GM23248 (cell line): ENCODE measurements at regions not wholly inside any gene's neighbourhood (a gene's known extent, or its start where the extent isn't known, plus 50 kb on each side); places are given as distances from the start of the nearest gene placed in this dataset.
A peak's percentile ranks its signal among the peaks of the same experiment; 100 is the strongest.

ENCODE experiments used
- DNase-seq: peaks from one replicate; pipeline ENCODE4 v3.0.0-alpha.2; 2015
- H2AFZ ChIP-seq: fragments of 200-600 bp; sonication (generic); 2 replicates; pipeline ENCODE4 v1.6.1; 2016; ENCODE audit warnings: antibody characterized with exemption
- H3F3A ChIP-seq: fragments of 200-600 bp; sonication (generic); 2 replicates; pipeline ENCODE4 v1.6.1; 2016; ENCODE audit warnings: mild to moderate bottlenecking, antibody characterized with exemption, mixed run types; ENCODE audit not compliant: insufficient read depth
- H3K27ac ChIP-seq: fragments of 200-600 bp; sonication (generic); 2 replicates; pipeline ENCODE4 v1.5.1; 2016; ENCODE audit warnings: mild to moderate bottlenecking
- H3K27me3 ChIP-seq: fragments of 200-600 bp; sonication (generic); replicated peaks from 2 replicates; pipeline ENCODE4 v1.6.1; 2016; ENCODE audit warnings: mild to moderate bottlenecking; ENCODE audit not compliant: insufficient read depth
- H3K36me3 ChIP-seq: fragments of 200-600 bp; sonication (generic); 2 replicates; pipeline ENCODE4 v1.6.1; 2016; ENCODE audit warnings: low read depth, mild to moderate bottlenecking
- H3K4me1 ChIP-seq: fragments of 200-600 bp; sonication (generic); 2 replicates; pipeline ENCODE4 v1.6.1; 2016; ENCODE audit warnings: mild to moderate bottlenecking; ENCODE audit not compliant: insufficient read depth
- H3K4me2 ChIP-seq: fragments of 200-600 bp; sonication (generic); one replicate; pipeline ENCODE4 v1.6.1; 2016; ENCODE audit warnings: mild to moderate bottlenecking; ENCODE audit not compliant: unreplicated experiment
- H3K4me3 ChIP-seq: fragments of 200-600 bp; sonication (generic); 2 replicates; pipeline ENCODE4 v1.5.1; 2016; ENCODE audit warnings: mild to moderate bottlenecking
- H3K79me2 ChIP-seq: fragments of 200-600 bp; sonication (generic); 2 replicates; pipeline ENCODE4 v1.6.1; 2016; ENCODE audit warnings: mild to moderate bottlenecking; ENCODE audit not compliant: insufficient read depth
- H3K9ac ChIP-seq: fragments of 200-600 bp; sonication (generic); 2 replicates; pipeline ENCODE4 v1.6.1; 2016; ENCODE audit warnings: mild to moderate bottlenecking
- H3K9me2 ChIP-seq: fragments of 200-600 bp; sonication (generic); 2 replicates; pipeline ENCODE4 v1.6.1; 2016; ENCODE audit warnings: mixed run types, mild to moderate bottlenecking, moderate library complexity; ENCODE audit not compliant: insufficient read depth
- H3K9me3 ChIP-seq: fragments of 200-600 bp; sonication (generic); one replicate; pipeline ENCODE4 v1.6.1; 2017; ENCODE audit warnings: low read depth
- H4K20me1 ChIP-seq: fragments of 200-600 bp; sonication (generic); 2 replicates; pipeline ENCODE4 v1.6.0; 2016; ENCODE audit not compliant: insufficient read depth
- EZH2 ChIP-seq: fragments of 200-600 bp; sonication (generic); IDR thresholded peaks from 2 replicates; pipeline ENCODE4 v1.6.1; 2018; ENCODE audit warnings: antibody characterized with exemption, mild to moderate bottlenecking; ENCODE audit not compliant: insufficient read depth, poor library complexity, severe bottlenecking
- EZH2phosphoT487 ChIP-seq: fragments of 200-600 bp; sonication (generic); IDR thresholded peaks from 2 replicates; pipeline ENCODE4 v1.6.1; 2018; ENCODE audit warnings: antibody characterized with exemption, moderate library complexity, mild to moderate bottlenecking, low read depth; ENCODE audit not compliant: insufficient read depth
- WGBS, 2 experiments: methylation state at CpG; one replicate each; pipeline ENCODE4 v1.1.6; 2015 to 2017; ENCODE audit warnings: low lambda C conversion rate in 2 of 2, low coverage in 1 of 2; ENCODE audit errors: missing lambda C conversion rate in 2 of 2; 5-methylcytosine and 5-hydroxymethylcytosine counted together
- in situ Hi-C: fragments of 300-500 bp; cut with MboI; formaldehyde crosslinking; loops from 2 replicates; pipeline ENCODE4 v1.15.0; 2020

DNA sequence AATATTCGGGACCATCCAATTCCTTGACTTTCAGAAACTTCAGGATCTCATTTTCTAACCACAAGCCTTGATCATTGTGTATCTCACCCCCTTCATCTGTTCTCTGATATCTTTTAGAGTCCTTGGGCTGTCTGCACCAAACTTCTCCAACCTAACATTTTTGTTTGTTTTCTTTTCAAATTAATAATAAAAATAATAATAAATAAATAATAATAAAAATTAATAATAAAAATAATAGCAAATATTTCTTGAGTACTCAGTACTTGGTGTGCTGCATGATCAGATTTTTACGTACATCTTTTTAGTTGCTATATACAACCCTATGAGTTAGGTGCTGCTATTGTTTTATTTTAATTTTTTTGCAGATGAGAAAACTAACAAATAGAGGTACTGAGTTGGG is 70.2 kb upstream of the TPRG1 start:
- H3K4me3 ChIP-seq: no peak overlapping the region
- H3K27me3 ChIP-seq: no peaks in the 10 kb centered on the region
- H3K9me3 ChIP-seq: no peaks in the 10 kb centered on the region
- H2AFZ ChIP-seq: no peak overlapping the region
- H3K79me2 ChIP-seq: no peaks in the 10 kb centered on the region
- in situ Hi-C loops: no loop called here
- no peaks in the 10 kb centered on the region for H3K9me2 ChIP-seq
- no peak overlapping the region for H3K27ac ChIP-seq
- no peaks in the 10 kb centered on the region for H3F3A ChIP-seq
- H3K36me3 ChIP-seq: no peaks in the 10 kb centered on the region
- DNase-seq: no peak
- TF ChIP-seq EZH2 (no peak), EZH2phosphoT487 (no peak)
- no peak overlapping the region for H3K9ac ChIP-seq
- H3K4me2 ChIP-seq: no peak overlapping the region
- no peaks in the 10 kb centered on the region for H4K20me1 ChIP-seq
- 90 to 91% methylated on average over 2 of the region's 2 CpGs for WGBS, 2 experiments
- 0 out of 2 replicates have a peak, but pooled peaks cover 8% of the 10 kb centered on the region for H3K4me1 ChIP-seq

DNA sequence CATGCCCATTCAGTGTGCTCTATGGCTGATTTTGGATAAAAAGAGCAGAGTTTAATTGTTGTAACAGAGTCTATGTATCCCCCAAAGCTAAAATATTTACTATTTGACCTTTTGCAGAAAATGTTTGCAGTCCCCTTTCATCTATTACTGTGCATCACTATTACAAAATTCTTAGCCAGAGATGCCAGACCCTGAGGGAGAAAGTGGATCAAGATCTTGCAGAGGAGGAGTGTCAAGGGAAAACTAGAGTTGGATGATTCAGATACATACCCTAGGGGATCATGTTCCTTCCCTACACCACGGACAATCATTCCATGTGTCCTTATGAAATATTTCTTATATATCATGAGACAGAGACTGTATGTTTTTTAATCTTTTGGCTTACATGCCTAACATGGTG is 68.6 kb upstream of the TPRG1 start:
- in situ Hi-C loops: no loop called here
- TF ChIP-seq EZH2: no peak
- no peak for TF ChIP-seq EZH2phosphoT487

DNA sequence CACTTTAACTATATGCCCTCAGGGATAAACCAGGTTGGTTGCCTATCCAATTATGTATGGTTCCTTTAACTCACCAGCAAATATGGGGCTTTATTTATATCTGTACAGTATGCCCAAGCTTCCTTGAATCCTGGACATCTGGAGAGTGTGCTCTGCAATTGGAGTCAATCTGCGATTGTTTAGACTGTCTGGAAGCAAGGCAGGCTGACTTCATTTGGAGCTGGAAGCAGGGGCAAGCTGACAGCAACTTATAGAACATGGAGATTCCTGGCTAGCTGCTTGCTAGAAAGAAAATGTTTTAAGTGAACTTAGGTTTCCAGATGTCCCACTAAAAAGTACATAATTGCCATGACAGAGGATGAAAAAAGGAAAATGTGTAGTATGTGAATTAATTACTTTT is 63.7 kb upstream of the TPRG1 start:
- no peak overlapping the region for H3K9ac ChIP-seq
- in situ Hi-C loops: no loop called here
- peak overlapping the region; percentile 41 for H3K4me2 ChIP-seq
- no peaks in the 10 kb centered on the region for H3K4me1 ChIP-seq
- no peaks in the 10 kb centered on the region for H3K27me3 ChIP-seq
- 4 to 20% methylated on average over 1 of the region's 1 CpG for WGBS, 2 experiments
- peak overlapping the region; percentile 17; the same call in 1 of the 2 replicates for H3K4me3 ChIP-seq
- no peaks in the 10 kb centered on the region for H4K20me1 ChIP-seq
- H3K27ac ChIP-seq: no peak overlapping the region
- H2AFZ ChIP-seq: peak overlapping the region; percentile 39
- H3K9me2 ChIP-seq: no peaks in the 10 kb centered on the region
- H3K9me3 ChIP-seq: no peaks in the 10 kb centered on the region
- peak; percentile 33 for DNase-seq
- H3K79me2 ChIP-seq: no peaks in the 10 kb centered on the region
- no peaks in the 10 kb centered on the region for H3K36me3 ChIP-seq
- H3F3A ChIP-seq: no peaks in the 10 kb centered on the region
- TF ChIP-seq EZH2: no peak
- no peak for TF ChIP-seq EZH2phosphoT487

More for the DNA sequence above, 68.6 kb upstream of the TPRG1 start:
- 0 out of 2 replicates have a peak, but pooled peaks cover 8% of the 10 kb centered on the region for H3K4me1 ChIP-seq
- H2AFZ ChIP-seq: no peak overlapping the region
- H3K36me3 ChIP-seq: no peaks in the 10 kb centered on the region
- WGBS, 2 experiments: 9 to 22% methylated on average over 1 of the region's 1 CpG
- H3K4me2 ChIP-seq: no peak overlapping the region
- no peaks in the 10 kb centered on the region for H4K20me1 ChIP-seq
- H3K27ac ChIP-seq: no peak overlapping the region
- H3K79me2 ChIP-seq: no peaks in the 10 kb centered on the region
- no peaks in the 10 kb centered on the region for H3K9me3 ChIP-seq
- H3F3A ChIP-seq: no peaks in the 10 kb centered on the region
- H3K4me3 ChIP-seq: no peak overlapping the region
- H3K9me2 ChIP-seq: no peaks in the 10 kb centered on the region
- H3K27me3 ChIP-seq: no peaks in the 10 kb centered on the region
- no peak overlapping the region for H3K9ac ChIP-seq
- DNase-seq: peak; percentile 13

DNA sequence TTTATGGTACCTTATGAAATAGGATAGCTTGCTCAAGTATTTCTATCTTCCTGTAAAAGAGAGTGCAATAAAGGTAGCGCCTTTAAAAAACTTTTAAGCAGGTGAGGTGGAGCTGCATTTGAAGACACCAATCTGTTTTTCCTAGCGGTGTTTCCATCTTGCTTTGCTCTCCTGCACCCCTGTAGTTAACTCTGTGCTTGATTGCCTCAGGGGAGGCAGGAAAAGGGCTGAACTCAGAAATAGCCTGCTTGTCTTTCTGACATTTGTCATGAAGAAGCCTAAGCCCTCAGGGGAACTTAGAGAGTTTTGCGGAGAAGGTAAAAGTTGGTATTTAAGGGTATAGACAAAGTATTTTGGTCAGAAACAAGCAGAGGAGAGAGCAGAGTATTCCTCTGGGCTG is 63.0 kb upstream of the TPRG1 start:
- Histone ChIP-seq H3K4me2 (no peak overlapping the region), H3K27me3 (no peaks in the 10 kb centered on the region), H3K9ac (no peak overlapping the region), H2AFZ (0 out of 2 replicates have a peak overlapping the region, but pooled peaks have one; percentile 39), H3F3A (no peaks in the 10 kb centered on the region), H3K36me3 (no peaks in the 10 kb centered on the region), H3K9me2 (no peaks in the 10 kb centered on the region), H3K79me2 (no peaks in the 10 kb centered on the region), H3K9me3 (no peaks in the 10 kb centered on the region), H3K27ac (no peak overlapping the region), H4K20me1 (no peaks in the 10 kb centered on the region), H3K4me1 (no peaks in the 10 kb centered on the region), H3K4me3 (0 out of 2 replicates have a peak overlapping the region, but pooled peaks have one; percentile 17)
- 77 to 80% methylated on average over 3 of the region's 3 CpGs for WGBS, 2 experiments
- TF ChIP-seq EZH2phosphoT487 (no peak), EZH2 (no peak)
- in situ Hi-C loops: no loop called here
- no peak for DNase-seq

DNA sequence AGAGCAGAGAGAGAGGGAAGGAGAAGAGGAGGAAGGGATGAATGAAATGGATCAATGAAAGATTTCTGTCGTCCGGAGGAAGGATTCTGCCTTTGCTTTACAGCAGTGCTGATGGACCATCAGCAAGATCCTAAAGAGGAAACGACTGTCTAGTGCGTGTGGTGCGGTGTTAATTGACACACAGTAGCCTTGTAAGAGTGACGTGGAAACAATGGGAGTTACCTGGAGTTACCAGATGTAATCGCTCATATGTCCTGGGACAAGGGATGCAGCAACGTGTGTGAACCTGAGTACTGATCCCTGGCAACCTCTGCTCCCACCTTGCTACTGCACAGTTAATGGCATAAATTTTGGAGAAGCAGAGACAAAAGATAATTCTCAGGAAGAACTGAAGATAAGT is 62.6 kb upstream of the TPRG1 start:
- no peaks in the 10 kb centered on the region for H3K4me1 ChIP-seq
- no peaks in the 10 kb centered on the region for H3K9me2 ChIP-seq
- no peaks in the 10 kb centered on the region for H4K20me1 ChIP-seq
- WGBS, 2 experiments: 79 to 80% methylated on average over 8 of the region's 8 CpGs
- H3K9me3 ChIP-seq: no peaks in the 10 kb centered on the region
- H3K27me3 ChIP-seq: no peaks in the 10 kb centered on the region
- TF ChIP-seq EZH2phosphoT487: no peak
- TF ChIP-seq EZH2: no peak
- no peak overlapping the region for H3K9ac ChIP-seq
- H3F3A ChIP-seq: no peaks in the 10 kb centered on the region
- H3K27ac ChIP-seq: no peak overlapping the region
- H2AFZ ChIP-seq: no peak overlapping the region
- no peaks in the 10 kb centered on the region for H3K36me3 ChIP-seq
- H3K4me3 ChIP-seq: no peak overlapping the region
- H3K4me2 ChIP-seq: no peak overlapping the region
- in situ Hi-C loops: no loop called here
- no peaks in the 10 kb centered on the region for H3K79me2 ChIP-seq
- no peak for DNase-seq
